HG02763 (cell line): ENCODE measurements at regions not wholly inside any gene's neighbourhood (a gene's known extent, or its start where the extent isn't known, plus 50 kb on each side); places are given as distances from the start of the nearest gene placed in this dataset.

Experiments used
- ATAC-seq: cut with Tn5 transposase; IDR thresholded peaks from one replicate; pipeline ENCODE4 v1.9.1; 2021; ENCODE audit warnings: mild to moderate bottlenecking, moderate library complexity; ENCODE audit not compliant: unreplicated experiment

DNA sequence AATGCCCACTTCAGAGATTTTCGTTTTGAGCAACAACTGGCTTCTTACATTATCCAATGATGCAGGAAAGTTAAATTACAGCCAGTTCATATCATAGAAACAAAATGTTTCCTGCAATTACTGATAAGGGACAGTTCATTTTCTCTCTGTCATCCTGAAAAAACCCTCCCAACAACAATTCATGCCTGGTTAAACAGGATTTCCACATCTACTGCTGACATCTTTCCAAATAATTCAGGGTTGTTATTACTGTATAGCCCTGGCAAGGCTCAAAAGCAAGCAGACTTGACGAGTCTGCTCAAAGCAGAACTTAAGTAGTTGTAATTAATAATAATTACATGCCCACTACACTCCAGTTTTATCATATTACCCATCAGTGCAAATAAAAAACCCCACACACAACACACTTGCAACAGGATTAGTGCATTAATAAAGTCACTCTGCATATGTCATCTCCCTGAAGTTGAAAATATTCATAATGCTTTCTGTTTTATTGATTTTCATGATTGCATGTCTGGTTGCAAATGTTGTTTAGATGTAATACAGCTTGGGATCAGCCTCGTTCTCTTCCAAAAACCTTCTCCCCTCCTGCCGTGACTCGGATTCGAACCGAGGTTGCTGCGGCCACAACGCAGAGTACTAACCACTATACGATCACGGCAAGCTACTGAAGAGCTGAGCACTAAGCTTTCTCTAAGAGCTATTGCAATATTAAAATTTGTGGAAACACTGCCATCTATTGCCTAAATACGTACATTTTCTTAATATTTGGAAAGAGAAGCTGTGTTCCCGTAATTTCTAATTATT is 119.6 kb upstream of the NFIB start:
- ATAC-seq: no peak

DNA sequence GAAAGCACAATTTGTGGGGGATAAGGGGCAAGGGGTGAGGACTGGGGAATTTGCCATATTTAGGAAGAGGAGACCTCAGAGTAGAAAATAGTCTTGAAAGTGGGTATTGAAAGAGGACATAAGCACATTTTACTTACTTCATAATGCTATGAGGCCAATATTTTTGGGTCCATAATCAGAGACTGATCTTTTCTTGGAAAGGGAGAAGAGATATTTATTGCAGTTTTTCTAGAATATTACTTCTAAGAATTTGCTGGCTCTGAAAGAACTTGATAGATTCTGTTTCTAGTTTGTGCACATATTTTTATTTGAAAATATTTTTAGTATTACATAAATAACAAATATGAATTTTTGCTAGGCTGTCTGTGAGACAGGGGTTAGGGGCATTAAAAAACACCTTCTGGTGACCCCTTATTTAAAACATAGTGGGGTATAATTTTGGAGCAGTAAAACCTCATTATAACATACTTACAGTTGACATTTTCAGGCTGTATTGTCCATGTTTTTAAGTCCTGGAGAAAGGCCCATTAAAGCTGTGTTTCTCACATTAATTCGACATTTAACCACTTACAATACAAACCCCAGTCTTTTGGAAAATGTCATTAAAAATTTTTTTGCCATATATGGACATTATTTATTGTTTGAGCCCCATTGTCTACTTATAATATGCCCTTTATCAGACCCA is 118.9 kb upstream of the NFIB start:
- ATAC-seq: no peak

DNA sequence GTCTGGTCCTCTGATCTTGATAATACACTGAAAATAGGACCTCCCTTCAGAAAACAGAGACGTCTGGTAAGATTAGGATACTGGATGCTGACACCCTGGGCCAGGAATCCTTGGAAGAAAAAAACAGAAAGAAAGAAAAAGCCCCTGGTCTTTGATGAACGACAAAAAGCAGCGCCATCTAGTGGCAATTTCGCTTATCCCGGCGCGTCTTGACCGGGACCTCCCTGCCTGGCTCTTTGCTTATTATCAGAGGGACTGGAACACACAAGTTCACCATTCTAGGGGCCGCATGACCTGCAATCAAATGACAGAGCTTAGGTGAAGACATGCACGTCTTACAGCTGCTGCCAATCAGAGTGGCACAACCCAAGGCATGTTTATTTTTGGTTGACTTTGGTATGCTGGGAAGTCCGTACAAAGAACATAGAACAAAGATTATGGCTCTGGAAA is 114.9 kb upstream of the NFIB start:
- peak; percentile 58 for ATAC-seq

DNA sequence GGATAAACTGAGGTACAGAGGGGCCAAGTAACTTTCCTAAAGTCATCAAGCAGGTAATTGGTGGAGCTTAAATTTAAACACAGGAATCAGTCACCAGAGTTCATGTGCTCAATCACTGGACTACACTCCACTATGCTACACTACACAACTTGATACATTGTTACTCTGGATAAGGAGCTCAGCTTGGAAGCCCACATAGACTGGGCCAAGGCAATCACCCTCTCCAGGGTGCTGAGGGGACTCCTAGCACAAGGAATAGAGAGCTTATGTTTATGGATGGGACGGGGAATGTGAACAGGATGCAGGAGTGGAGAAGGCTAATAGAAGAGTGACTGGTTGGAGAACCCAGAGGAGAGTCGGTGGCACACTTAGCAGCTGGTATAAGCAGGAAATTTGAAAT is 113.5 kb upstream of the NFIB start:
- ATAC-seq: no peak

DNA sequence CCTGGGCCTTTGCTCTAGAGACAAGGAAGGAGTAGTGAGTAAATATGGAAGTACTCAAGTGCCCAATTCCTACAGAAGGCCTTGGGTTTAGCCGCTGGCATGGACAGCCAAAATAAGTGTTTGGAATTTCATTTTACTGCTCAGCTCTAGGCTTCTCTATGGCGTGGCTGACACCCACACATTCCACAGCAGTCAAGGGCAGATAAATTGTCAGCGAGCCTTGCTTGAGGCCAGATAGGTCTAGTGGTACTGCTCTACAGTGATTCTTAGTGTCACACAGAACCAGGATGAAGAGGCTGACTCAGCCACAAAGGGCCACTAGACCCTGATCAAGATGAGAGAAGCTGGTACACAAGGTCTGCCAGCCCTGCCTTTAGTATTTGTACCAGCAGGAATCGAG is 111.0 kb upstream of the NFIB start:
- no peak for ATAC-seq

DNA sequence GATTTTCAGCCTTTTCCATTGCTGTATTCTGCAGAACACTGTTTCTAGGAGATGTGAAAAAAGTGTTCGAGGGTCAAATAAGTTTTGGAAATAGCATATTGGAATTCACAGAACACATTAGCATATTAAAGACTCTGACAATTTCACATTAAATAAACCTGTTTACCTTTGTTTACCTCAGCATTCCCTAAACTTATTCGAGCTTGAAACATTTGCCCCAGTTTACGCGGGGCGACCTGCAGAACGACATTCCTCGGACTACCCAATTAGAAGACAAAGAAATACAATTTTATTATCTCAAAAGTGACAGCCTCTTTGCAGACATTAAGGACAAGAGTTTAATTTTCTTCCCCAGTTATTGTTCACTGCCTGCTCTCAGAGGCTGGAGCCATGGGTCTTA is 110.3 kb upstream of the NFIB start:
- no peak for ATAC-seq

DNA sequence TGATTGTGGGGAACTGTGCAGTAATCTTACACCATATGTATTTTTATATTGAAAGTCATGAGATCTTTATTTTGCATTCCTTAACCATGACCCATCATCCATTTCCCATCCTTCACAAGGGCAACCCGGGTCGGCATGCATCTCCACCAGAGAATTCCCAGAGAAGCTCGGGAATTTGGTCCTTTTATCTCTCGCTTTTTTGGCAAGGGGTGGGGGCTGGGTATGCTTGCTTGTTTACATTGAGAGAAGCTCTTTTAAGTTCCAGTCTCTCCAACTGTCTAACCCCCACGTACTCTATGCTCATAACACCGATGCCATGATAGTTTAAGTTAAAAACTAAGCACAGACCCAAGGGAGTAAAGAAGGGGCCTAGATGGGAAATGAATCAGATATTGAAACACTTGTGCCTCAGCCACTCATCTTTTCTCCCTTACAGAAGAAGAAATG is 109.9 kb upstream of the NFIB start:
- ATAC-seq: no peak

DNA sequence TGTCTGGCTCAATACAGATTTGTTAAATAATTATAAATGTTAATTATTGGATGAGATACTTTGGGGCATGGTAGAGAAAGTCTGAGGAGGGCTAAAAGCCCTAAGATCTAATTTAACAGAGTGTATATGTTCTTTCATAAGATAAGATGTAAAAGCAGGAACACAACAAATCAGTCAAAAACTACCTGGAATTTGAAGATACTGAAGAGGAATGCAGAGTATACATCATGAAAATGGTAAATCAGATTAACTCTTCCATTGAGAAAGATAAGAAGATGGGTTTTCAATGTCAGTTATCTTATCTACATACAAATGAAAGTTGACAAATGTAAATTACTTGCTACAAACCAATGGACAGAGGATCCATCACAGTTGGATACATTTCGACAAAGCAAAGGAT is 107.3 kb upstream of the NFIB start:
- no peak for ATAC-seq

DNA sequence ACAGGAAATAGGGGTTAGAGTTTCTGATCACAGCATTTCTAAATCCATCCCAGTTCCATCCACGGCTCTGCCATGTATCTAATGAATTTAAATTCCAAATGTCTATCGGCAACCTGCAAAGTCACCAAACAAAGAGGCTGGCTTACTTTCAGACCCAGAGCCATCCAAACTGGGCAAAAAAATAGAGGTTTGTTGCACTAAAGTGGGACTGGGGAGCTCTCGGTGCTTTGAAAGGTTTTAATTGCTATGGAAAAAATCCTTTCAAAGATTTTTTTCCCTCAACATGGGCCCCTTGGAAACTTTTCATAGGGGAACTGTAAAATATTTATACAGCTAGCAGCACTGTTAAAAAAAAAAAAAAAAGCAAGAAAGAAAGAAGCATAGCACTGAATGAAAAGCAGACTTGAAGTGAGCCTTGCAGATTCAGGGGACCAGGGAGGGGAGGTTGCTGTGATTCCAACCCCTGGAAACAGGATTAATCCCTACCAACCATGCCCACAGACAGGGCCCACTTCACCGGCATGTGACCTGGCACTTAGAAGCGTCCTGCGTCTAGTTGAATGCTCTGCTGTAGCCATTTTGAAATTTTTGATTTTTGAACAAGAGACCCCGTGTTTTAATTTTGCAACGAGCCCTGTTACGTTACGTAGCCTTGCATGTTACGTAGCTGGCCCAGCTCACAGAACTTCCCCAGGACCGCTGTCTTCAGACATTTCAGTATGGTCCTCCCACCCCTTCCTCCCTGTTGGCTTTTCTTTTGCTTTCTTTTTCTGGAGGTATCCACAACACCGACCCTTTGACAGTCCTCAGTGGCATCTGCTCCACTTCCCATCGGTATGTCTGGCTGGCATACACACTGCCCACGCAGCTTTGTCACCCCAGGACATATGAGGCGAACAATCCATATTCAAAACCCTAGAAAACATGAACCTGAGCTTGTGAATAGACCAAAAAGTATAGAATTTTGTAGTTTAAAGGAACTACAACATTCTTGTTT is 105.3 kb upstream of the NFIB start:
- no peak for ATAC-seq

DNA sequence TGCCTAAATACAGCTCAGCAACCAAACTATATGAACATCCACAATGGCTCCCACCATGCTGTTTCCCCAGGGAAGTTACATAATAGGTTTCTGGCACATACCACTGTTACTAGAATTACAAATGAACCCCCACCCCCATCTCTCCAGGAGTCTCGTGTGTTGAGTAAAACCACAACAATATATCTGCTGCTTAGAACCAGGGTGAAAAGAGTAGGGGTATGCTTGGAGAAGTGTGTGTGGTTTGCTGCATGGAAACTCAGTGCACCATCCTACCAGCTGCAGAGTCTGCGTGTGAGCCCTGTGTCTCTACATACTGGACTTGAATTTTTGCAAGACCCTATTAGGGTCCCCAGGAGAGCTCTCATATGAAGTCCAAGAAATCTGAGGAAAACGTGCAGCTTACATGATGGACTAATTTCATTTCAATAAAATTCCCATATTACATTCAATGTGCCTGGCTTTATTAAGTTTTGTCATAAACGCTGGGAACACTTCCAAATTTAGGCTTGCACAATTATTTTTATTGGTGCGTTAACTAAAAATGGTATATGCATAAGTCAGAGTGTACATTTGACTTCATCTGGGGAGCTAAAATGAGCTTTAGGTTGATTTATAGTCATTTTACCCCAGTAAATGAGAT is 104.5 kb upstream of the NFIB start:
- ATAC-seq: no peak

DNA sequence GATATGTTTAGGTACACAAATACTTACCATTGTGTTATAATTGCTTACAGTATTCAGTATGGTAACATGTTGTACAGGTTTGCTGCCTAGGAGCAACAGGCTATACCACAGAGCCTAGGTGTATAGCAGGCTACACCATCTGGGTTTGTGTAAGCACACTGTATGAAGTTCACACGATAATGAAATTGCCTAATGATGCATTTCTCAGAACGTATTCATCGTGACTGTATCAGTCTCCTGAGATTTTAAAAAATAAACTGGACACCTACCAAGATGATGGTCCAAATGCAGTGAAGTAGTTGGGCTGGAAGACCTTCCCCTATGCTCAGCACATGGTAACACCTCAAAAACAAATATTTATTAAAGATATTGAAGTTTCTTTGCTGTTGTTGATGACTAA is 103.3 kb upstream of the NFIB start:
- no peak for ATAC-seq

DNA sequence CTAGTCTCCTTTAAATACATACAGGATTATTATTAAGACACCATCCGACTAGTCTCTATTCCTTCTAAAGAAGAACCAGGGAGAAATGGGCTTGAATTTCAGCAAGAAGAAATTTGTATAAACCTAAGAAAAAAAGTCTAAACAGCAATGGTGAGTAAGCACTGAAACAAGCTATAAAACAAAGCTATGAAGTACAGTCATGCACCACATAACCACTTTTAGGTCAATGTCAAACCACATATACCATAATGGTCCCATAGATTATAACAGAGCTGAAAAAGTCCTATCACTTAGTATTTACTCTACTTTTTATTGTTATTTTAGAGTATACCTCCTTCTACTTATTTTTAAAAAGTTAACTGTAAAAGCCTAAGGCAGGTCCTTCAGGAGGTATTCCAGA is 102.0 kb upstream of the NFIB start:
- no peak for ATAC-seq

DNA sequence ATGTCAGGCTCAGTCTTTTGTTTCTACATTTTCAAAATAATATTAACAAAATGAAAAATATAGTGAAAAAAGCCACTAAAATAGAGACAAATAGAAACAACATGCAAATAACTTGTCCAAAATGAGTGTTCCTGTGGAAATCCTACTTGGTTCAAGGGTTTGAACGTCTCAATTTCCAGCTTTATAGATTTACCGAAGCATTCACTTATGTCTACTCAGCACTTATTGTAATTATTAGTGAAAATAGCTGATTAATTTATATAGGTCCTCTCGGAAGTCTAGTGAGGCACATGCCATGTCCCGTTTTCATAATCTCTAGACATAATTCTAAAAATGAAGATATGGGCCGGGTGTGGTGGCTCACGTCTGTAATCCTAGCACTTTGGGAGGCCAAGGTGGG is 99.9 kb upstream of the NFIB start:
- no peak for ATAC-seq

DNA sequence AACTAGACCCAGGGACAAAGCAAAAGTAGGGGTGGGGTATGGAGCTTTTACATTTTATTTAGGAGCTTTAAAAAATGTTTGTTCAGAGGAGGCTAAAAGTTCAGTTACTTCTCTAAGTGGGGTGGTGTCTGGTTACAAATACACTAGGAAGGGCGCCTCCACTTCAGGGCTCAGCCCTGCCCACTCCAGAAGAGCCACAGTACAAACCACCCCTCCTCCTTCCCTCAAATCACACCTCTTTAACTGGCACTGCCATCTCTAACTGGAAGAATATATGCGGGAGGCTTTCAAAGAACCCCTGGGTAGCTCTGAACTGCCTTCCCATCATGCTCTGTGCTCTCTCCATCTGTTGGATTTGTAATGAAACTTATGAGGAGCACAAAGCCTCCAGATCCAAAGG is 98.8 kb upstream of the NFIB start:
- no peak for ATAC-seq

DNA sequence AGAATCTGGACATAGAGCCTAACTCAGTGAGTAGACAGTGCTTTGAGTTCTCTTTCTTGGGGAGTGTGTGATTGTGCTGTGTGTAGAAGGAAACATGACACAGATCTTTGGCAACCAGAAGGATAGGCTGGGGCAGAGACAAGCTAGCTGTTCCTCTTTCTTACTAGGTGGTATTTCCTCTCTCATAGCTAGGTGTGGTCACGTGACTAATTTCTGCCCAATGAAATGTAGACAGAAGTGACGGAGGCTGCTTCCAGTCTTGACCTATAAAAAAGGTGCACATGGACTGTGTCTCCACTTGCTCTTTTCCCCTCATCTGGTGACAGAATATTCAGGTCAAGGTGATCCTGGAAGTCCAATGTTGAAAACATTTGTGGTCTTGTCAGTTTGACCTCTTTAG is 92.5 kb upstream of the NFIB start:
- no peak for ATAC-seq

DNA sequence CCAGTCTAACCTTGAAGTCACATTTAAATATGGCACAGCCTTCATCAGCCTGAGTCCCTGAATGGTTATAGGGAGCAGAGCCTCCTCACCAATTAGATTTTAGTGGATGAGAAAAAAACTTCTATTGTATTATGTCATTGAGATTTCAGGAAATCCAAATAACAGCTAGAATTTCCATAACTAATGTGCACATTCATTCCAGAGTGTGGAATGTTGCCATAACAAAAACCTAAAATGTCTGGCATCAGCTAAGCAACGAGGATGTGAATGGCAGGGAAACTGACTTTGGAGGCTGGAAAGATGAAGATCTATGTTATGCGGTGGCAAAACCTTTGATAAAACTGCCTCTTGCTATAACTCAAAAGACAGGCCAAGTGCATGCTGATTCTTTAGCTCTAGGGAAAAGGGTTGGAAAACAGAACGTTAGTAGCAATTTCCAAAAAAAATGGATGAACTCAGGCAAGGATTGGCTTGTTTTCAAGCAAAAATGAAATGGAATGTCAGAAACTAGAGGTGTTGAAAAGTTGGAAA is 91.3 kb upstream of the NFIB start:
- ATAC-seq: no peak

DNA sequence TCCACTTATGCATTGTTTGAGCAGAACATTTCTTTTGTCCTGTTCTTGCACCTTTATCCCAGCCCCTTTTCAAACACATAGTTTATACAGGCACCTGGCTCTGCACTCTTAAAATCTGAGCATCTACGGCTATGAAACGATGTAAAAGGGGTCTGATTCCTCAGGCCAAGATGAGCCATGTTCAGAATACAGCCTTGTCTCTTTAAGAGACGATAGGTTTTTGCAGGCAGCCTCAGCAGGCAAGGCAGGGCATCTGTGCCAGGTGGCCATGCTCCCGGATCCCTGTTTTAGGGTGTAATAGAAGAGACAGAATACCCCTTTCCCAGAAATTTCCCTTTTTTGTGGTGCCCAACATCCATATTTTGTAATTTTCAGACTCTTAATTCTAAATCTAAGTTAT is 89.1 kb upstream of the NFIB start:
- no peak for ATAC-seq

DNA sequence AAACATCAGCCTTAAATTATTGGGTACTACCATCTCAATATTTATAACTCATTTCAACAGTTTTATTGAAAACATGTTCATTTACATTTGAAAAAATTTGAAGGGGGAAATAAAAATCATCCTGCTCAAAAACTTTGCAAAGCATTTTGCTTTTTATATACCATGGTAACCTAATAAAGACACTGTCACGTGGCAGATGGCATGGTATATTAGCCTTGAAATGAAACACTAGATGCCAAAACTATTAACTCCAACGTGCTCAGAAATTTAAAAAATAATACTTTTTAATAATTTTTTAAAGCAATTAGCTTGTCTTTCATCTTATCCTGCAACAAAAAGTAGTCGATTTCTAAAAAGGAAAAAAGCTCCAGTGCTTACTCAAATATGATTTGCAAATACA is 88.6 kb upstream of the NFIB start:
- no peak for ATAC-seq

DNA sequence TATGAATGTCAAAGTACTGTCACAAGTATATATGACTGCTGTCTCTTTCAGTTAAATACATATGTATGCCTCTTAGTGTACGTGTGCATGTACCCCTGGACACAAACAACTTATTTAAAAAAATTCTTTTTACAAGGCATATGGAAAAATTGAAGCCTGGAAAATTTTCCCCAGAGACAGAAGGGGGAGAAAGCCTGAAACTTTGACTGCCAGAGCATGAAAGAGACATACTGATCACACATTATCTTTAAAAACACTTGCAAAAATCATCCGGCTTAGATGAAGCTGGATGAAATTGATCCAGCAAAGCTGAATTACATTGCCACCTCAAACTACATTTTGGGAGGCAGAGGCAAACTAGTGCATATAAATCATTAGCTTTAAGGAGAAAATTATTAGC is 88.0 kb upstream of the NFIB start:
- ATAC-seq: no peak

DNA sequence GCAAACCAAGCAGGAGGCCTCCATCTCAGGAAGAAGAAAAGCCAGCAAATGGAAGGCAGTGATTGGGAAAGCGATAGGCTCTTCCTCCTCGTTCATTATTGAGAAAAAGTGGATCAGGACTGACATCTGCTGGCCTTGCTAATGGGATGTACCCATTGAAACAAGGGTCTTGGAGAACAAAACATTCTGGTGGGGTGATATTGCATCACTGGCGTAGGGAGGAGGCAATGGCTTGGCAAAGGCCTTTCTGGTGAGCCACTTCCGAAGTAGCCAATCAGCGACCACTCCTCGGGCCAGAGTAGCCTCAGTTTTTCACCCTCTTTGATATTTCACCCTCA is 86.7 kb upstream of the NFIB start:
- ATAC-seq: no peak
